GM21390 (cell line): ENCODE measurements at regions not wholly inside any gene's neighbourhood (a gene's known extent, or its start where the extent isn't known, plus 50 kb on each side); places are given as distances from the start of the nearest gene placed in this dataset.

Experiments used
- ATAC-seq: cut with Tn5 transposase; IDR thresholded peaks from one replicate; pipeline ENCODE4 v1.9.1; 2021; ENCODE audit not compliant: unreplicated experiment

DNA sequence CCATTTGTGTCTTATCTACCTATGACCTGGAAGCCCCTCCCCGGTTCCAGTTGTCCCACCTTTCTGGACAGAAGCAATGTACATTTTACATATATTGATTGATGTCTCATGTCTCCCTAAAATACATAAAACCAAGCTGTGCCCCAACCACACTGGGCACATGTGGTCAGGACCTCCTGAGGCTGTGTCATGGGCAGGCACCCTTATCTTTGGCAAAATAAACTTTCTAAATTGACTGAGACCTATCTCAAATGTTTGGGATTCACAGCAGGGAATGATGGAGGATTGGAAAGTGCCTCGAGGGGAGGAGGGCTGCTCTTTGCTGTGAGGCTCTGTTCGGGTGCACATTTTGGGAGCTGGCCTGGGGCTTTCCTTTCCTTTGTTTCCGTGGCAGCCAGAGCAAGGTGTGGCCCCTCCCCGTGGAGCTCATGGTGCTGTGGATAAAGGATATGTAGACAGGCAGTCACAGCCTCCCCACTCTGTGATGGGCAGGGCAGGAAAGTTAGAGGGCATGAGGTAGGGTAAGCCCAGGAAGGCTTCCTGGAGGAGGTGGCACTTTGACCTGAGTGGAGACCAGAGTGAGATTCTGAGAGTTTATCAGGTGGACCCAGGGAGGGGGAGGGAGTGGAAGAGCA, 615.6 kb downstream of the TBC1D22A start:
- ATAC-seq, result no peak

DNA sequence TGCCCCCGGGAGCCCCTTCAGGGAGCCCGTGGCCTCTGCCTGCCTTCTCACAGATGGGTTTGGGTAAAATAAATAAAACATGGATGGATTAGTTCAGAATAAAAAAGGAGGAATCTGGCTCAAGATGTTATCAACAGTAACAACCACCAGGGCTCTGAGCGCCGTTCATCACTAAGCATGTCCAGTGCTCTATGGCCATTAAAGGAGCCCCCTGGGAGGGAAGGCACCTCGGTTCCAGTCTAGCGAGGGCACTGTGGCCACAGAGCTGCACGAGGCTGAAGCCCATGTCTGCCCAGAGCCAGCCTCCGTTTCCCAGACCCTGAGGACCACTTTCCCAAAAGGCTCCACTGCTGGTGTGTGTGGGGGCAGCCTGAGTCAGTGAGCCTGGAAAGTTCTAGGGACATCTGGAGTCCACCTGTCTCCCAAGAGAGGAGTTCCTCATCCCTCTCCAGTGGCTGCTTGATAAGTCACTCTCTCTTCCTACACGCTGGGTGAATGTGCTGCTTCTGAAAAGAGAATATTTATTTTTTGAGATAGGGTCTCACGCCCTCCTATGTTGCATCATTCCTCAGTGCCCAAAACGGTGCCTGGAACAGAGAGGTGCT, 614.6 kb downstream of the TBC1D22A start:
- ATAC-seq, result no peak

DNA sequence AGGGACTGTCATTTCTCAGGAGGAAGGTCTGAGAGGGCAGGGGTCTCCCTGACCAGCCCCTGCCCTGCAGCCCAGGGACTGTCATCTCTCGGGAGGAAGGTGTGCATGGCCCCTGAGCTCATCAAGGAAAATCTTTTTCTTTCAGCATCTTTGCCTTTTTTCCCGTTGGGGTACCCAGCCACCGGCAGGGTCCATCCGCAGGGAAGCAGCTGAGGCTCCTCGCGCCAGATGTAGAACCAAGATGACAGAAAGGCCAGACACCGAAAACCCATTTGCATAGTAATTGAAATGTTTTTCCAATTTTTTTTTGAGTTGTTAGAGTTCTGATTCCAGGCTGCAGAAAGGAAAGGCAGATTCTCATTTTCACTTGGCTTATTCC, 613.9 kb downstream of the TBC1D22A start:
- ATAC-seq, result no peak

DNA sequence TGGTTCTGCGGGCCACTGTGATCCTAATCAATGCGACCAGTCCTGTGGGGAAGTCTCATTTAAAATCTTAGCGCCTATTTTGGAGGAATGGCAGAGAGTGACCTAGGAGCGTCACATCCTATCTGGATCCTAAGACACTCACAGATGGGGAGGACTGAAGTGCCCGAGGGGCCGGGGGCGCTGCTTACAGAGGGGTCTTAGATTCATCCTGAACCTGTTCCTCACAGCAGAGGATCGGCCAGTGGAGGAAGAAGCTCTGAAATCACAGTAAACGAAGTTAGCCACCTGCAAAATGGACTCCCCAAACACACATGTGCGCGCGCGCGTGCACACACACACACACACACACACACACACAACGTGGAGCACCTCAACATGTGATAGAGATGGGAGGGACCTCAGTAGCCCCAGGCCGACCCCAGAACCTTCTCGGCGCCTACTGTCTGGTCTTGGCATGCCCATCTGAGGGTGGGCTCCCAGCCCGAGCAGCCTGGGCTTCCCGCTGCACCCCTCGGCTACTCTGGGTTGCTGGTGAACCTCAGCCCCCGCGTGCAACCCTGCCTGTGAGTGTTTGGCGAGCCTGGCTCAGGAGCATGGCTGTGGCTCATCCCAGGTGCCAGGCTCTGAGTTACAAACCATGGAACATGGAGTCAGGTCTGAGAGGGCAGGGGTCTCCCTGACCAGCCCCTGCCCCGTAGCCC, 613.3 kb downstream of the TBC1D22A start:
- ATAC-seq, result no peak

DNA sequence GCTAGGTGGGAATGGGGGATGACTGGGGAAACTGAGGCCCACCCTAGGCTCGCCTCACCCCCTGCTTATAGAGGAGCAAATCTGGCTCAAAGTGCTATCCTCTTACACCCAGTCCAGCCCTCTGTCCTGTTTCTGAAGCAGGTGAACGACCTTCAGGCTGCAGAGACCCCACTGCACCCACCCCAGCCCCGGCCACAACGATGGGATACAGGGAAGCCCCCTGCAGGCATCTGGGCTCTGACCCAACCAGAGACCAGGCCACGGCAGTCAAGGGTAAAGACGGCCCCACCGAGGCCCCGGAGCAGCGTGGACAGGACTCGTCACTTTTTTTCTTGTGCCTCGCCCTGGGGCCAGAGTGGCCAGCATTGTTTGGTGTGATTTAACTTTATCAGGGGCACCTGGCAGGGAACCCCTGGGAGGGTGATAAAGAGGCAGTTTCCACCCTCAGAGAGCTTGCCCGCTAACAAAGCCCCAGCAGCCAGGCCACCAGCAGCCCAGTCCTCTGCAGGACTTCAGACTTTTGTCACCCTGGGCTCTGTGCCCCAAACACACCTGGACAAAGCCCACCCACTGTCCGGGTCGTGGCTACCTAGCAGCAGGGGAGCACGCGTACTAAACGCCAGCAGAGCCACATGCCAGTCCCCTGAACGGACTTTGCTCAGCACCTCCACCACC, 612.6 kb downstream of the TBC1D22A start:
- ATAC-seq, result no peak

DNA sequence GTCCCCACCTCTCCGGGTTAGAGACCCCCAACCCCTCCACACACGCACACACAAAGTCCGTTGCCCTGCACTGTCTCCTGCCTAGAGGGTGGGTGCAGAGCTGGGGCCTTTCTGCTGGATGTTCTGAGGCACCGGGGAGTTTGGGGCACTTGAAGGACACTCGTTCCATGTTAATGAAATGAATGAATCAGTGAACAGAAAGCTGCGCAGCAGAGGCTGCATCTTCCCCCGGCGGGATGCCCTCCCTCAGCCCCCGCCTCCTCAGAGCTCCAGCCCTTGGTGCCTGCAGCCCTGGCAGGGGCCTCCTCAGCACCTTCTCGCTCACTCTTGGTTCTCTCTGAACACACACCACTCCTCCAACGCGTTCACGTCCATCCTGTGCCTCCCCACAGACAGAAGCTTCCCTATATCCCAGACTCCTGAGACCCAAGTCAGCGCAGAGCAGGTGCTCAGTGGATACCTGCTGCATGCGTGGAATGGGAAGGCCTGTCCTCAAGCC, 611.9 kb downstream of the TBC1D22A start:
- no peak for ATAC-seq

DNA sequence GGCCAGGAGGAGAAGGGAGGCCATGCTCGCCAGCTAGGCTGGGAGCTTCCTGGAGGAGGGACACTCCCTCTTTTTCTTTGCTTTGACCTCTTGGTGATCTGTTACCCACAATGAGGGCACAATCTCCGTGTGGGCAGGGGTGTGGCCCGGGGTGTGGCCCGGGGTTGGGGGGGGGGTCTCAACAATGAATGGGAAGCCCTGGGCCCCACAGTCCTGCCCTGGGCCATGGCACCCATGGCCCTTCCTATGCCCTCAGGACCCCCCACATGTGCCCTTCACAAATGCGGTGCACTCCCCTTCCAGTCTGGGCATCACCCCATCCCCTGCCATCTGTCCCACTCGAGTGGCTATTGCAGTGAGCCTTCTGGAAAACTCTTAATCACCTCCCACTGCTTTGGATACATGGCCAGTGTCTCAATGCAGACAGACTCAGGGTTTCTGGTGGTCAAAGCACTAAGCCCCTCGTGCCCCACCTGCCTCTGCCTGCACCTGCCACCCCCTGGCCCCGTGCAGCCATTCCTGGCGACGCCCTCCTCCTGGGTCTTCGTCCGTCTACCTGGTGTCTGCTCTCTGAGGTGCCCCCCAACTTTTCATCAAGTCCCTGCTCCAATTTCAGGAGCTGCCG, 611.3 kb downstream of the TBC1D22A start:
- ATAC-seq, result no peak

DNA sequence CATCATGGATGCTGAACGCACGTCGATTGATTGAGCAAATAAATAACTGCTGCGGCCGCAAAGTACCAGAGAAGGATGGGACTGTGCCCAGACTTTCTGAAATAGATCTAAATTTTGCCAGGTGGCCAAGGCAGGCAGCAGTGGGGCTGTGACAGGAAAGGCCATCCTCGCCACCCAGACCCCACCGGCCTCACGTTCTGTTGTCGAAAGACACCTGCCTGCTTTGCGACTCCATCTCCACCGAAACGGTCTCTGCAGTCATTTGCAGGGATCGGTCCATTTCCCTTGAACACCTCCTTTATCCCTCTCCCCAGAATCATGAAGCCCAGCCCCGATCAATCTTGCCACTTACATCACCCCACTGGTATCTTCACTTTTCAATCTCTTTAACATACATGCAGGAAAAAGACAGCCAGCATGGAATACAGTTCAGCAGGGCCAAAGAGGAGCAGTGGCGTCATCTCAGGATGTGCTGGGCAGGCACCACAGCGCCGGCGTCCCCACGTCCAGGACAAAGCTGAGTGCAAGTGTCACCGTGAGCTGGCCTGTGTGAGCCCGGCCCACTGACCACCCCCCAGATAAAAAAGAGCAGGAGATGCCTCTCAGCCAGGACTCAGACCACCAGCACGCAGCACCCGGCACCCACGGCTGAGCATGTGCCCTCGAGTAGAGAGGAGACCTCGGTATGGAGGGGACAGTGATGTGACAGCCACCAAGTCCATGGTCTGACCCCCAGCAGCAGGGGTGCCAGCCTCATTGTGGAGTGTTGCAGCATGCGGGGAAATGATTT, 610.3 kb downstream of the TBC1D22A start:
- no peak for ATAC-seq

DNA sequence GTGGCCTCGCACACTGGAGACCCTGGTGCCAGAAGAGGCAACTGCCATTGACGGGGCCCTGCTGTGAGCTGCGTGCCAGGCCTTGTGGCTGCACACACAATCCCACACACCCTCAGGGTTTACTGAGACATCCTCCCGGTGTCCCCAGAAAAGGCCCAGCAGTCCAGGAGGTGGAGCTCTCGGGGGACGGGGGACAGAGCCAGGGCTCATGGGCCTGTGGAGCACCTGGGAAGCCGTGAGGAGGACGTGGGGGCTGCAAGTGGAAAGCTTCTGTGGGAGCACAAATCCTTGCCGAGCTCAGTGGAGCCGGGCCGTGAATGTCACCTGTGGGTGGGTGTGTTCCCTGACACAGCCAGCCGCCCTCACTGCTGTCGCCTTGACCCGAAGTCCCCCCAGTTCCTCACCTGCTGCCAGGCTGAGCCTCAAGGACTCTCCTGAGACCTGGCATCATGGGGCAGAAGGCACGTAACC, 609.7 kb downstream of the TBC1D22A start:
- no peak for ATAC-seq

DNA sequence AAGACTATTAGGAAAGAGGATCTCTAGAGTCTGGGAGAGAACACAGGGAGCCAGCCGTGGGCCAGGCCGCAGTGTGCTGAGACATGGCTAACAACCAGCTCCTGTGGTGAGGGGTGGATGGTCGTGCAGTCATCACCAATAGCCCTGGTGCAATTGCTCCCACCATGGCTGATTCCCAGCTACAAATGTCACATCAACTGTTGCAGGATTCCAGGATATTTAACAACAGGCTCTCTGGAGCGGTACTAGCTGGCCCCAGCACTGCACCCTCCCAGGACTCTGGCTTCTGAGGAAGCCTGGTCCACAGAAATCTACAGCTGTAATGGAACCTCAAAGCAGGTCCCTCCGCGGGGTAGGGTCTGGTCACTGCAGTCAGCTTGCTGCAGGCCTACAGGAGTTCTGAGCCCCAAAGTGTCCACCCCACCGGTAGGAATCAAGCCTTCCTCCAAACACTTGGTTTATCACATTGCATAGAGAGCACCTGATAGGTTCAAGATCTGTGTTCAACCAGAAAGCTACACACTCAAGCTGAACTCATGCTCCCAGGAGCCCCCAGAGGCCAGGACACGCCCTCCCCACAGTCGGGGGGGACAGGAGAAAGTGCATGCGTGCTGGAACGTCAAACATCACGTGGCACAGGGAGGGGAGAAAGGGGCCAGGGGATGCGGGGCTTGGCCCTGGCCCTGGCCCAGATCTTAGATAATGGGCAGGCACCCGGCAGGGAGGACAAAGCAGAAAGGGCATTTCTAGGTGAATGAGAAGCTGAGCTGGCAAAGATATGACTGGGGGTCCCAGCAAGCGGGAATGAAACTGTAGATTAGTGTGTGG, 609.0 kb downstream of the TBC1D22A start:
- ATAC-seq, result no peak

DNA sequence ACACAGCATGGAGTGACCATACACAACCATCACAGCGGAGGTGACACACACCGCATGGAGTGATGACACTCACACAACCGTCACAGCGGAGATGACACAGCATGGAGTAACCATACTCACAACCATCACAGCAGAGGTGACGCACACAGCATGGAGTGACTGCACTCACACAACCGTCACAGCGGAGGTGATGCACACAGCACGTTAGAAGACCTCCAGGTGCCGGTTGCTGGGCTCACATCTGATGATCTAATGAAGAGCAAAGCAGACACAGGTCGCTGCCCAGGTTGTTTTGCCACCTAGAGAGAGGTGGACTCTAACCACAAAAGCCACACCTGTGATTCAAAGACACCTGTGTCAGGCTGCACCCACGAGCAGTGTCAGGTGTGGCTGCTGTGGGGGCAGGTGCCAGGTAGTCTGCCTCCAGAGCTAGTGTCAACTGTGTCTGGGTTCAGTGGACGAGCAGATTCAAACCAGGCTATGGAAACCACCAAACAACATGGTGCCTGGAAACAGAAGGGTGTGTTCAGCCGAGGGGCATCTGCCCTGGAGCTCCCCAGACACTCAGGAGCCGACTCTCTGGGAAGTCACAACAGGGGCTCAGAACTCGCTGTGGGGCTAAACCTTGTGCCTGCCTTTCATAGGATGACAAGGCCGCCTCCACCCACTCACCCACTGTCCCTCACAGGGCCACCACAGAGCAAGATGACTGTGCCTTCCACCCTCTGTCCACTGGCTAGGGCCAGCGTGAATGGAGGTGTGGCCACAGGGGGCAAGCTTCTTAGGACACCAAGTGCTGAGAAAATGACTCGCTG, 608.2 kb downstream of the TBC1D22A start:
- no peak for ATAC-seq

DNA sequence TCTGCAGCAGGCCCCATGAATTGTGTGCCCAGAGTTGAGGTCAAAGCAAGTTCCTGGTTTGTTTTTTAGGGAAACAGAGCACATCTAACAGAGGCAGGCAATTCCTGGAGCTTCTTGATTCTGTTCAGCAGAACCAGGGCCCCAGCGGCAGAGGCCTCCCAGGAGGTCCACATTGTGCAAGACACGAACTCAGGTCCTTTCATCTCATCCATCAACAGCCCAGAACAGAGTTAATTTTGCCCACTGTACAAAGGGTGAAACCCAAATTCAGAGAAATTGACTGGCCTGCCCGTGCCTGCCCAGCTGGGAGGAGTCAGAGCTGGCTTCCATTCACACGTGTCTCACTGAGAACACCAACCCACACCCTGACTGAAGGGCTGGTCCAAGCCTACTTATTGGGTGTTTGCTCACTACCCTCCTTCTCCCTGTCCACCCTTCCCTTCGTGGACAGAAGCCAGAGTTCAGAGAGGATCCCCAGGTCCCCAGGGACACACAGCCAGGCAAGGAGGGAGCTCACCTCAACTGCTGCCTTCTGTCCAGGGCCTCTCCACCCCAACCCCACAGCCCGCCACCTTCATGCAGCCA, 607.1 kb downstream of the TBC1D22A start:
- ATAC-seq, result no peak

DNA sequence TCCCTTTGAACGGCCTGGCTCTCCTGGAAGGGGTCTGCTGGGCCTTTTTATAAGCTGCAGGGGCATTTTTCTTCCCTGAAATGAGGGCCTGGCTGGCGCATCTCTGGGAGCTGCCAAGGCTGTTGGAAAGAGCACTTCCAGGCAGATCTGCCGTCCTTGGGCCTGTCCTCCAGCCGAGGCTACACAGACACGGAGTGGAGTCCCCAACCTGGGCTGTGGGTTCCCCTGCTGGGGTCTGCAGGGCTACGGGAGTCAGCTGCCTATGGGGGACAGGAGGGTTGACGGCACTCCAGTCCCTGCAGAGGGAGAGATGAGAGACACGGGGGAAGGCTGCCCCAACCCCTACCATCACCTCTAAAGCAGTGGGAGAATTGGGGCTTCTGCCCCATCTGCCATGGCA, 606.6 kb downstream of the TBC1D22A start:
- ATAC-seq, result no peak

DNA sequence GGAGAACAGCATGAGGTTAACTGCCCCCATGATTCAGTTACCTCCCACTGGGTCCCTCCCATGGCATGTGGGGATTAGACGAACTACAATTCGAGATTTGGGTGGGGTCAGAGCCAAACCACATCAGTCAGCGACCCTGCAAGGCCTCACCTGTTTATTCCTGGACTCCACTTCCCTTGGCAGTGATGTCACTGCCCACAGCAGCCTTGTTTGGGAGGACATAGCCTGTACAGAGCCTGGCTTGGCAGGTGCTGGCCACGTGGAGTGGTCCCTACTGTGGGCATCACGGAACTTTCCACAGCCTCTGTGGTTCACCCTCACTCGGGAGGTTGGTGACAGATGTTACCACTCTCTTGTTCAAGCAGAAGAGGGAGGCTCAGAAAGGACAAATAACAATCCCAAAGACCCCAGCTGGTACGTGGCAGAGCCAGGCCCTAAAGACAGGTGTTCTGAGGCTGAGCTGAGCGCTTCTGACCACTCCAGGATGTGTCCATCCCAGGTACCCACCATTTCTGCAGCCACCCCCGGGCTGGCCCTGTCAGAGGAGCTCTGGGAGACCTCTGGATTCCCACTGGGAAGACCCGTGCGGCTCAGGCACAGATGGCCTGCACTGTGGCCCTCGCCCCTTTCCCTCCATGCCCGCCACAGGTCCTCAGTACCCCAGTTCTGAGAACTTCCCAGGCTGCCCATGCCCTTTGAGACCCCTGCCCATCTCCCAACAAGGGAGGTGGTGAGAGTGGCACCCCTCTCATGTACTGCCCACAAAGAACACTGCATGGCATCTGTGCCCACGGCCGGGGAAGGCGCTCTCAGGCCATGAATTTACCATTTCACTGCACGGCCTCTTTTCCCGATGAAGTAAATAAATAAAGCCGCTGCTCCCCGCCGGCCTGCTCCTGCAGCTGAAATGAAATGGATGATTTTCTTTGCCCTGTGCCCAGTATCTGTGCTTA, 605.8 kb downstream of the TBC1D22A start:
- no peak for ATAC-seq

DNA sequence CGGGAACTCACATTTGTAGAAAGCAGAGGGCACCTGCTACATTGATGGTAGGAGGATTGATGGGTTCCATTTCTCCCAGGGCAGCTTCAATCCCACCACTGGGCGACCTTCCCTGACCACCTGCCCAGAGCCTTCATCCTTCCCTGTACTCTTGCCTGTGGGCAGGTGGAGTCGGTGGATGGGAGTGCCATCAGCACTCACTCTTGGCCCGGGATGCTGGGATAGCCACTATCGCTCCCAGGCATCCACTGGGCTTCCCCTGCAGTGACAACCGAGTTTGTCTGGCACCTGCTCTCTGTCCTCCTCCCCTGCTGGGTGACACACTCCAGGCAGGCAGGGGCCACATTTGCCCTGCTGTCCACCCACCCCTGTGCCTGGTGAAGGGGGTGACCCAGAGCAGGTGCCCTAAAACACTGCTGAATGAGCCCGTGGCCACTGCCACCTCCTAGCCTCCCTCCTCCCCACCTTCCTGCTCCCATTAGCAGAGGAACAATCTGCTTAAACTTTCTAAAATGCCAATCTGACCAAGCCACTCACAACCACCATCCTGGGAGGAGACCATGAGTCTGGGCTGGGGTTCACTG, 604.7 kb downstream of the TBC1D22A start:
- ATAC-seq, result no peak

DNA sequence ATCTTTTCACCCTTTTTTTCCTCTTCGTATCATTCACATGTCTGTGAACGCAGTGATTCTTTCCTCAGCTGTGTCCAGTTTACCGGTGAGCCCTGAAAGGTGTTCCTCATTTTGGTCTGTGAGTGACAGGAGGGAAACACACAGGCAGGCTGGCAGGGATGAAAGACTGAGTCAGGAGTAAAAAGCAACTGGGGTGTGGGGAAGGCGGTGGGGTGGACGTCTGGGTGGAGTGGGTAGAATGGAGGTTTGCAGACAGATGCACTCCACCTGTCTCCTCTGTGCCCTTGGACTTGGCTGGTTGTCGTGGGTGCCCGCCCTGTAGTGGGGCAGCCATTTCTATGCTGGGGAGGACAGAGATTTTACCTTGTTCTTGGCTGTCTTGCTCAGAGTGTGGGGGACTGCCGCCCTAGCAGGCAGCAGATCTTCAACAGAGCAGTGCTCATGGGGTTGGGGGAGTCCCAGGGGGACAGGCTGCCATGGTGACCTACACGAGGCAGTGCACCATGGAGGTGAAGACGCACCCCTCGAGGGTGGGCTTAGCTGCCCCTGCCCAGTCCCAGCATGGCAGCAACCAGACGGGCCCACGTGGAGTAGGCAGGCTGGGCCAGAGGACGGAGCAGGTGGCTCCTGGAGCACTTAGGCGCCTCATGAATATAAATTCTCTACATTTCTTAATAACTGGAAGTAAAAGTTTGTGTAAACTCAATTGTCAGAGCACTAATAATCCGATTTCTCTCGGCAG, 603.7 kb downstream of the TBC1D22A start:
- ATAC-seq, result no peak
